ENCODE measurements at regions not wholly inside any gene's neighbourhood (a gene's known extent, or its start where the extent isn't known, plus 50 kb on each side); places are given as distances from the start of the nearest gene placed in this dataset.

DNA sequence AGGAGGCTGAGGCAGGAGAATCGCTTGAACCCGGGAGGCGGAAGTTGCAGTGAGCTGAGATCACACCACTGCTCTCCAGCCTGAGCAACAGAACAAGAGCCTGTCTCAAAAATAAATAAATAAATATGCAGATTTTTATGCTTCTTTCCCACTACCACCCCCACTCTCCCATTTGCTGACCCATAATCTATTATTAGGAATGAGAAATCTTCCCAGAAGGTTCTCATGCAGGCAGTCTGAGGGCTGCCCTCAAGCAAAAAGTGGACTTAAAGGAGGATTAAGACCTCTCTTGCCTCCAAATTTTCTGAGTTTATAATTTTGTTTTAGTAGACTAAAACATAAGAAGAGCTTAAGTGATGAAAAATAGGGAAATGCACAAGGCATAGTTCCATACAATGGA is 85.2 kb upstream of the TOMM7 start:
- TF ChIP-seq POLR2A (IDR thresholded peaks at IDR 0.05; ENCODE audit: low read length) (no peak), GATA1 (IDR thresholded peaks at IDR 0.05; ENCODE audit: low read depth, low read length) (no peak)

All from erythroblast (primary cell).